GM12878 (cell line): ENCODE measurements at regions not wholly inside any gene's neighbourhood (a gene's known extent, or its start where the extent isn't known, plus 50 kb on each side); places are given as distances from the start of the nearest gene placed in this dataset.

ENCODE experiments used
- ATAC-seq: fragments of 200-7000 bp; cut with Tn5 transposase; 3 replicates; pipeline ENCODE4 v1.9.1; 2020; ENCODE audit warnings: mild to moderate bottlenecking, moderate library complexity
- BruUV-seq: library from RNA; stranded (reverse); fragments of 400-500 nt; replicated peaks from 2 replicates; lab custom pipeline; 2021; lab: Mats Ljungman, UMichigan
- CTCF ChIA-PET: fragments of 300-600 bp; sonication (Branson Sonifier 250); formaldehyde crosslinking; extraction: SDS; loops from one replicate; lab custom pipeline; 2021; ENCODE audit warnings: inconsistent platforms; lab: Yijun Ruan, JAX
- POLR2A ChIA-PET: fragments of 350-600 bp; formaldehyde crosslinking; extraction: SDS; loops from one replicate; lab custom pipeline; 2021; ENCODE audit warnings: inconsistent platforms; lab: Charles Lee
- RAD21 ChIA-PET: fragments of 300-600 bp; sonication (Branson Sonifier 250); formaldehyde crosslinking; loops from one replicate; lab custom pipeline; 2023; ENCODE audit warnings: antibody characterized with exemption; ENCODE audit not compliant: unreplicated experiment; lab: Charles Lee
- SMC1A ChIA-PET: fragments of 300-600 bp; sonication (Branson Sonifier 250); formaldehyde crosslinking; loops from one replicate; lab custom pipeline; 2023; ENCODE audit not compliant: unreplicated experiment, uncharacterized antibody; lab: Charles Lee
- DNase-seq: peaks from one replicate; pipeline ENCODE4 v3.0.0-alpha.2; 2011; ENCODE audit warnings: low read depth, low spot score
- FAIRE-seq: peaks from 3 replicates; lab custom pipeline; 2011; peaks lifted over from hg19 to GRCh38; lab: Jason Lieb, UNC
- H2AFZ ChIP-seq: 2 replicates; pipeline ENCODE4 v1.6.0; 2011; ENCODE audit warnings: low read depth, low read length, control low read depth; ENCODE audit not compliant: control insufficient read depth
- H3K27ac ChIP-seq: 2 replicates; pipeline ENCODE4 v1.5.1; 2011; ENCODE audit warnings: control low read depth; ENCODE audit not compliant: control insufficient read depth, insufficient read depth
- H3K27me3 ChIP-seq, 2 experiments: replicated peaks in 1 of 2; 2 replicates each; pipeline versions ENCODE4 v1.6.0 to v1.6.1; 2011; ENCODE audit warnings: low read length in 1 of 2; ENCODE audit not compliant: control insufficient read depth in 2 of 2, insufficient read depth in 2 of 2
- H3K36me3 ChIP-seq, 2 experiments: 2 replicates each; pipeline ENCODE4 v1.5.1; 2011; ENCODE audit warnings: low read length in 1 of 2; ENCODE audit not compliant: control insufficient read depth in 2 of 2, insufficient read depth in 2 of 2
- H3K4me1 ChIP-seq: 2 replicates; pipeline ENCODE4 v1.6.1; 2011; ENCODE audit warnings: mild to moderate bottlenecking, low read length, moderate library complexity, mixed read lengths; ENCODE audit not compliant: control insufficient read depth, insufficient read depth
- H3K4me2 ChIP-seq: 2 replicates; pipeline ENCODE4 v1.6.0; 2011; ENCODE audit warnings: control low read depth; ENCODE audit not compliant: control insufficient read depth, insufficient read depth
- H3K4me3 ChIP-seq: fragments of 200-600 bp; sonication (generic); 2 replicates; pipeline ENCODE4 v1.5.1; 2016
- H3K79me2 ChIP-seq: 2 replicates; pipeline ENCODE4 v1.6.0; 2011; ENCODE audit warnings: low read length; ENCODE audit not compliant: control insufficient read depth, insufficient read depth
- H3K9ac ChIP-seq: 2 replicates; pipeline ENCODE4 v1.8.0; 2011; ENCODE audit warnings: low read length, control low read depth, mixed read lengths; ENCODE audit not compliant: control insufficient read depth, insufficient read depth
- H3K9me3 ChIP-seq: replicated peaks from 3 replicates; pipeline ENCODE4 v1.5.1; 2011; ENCODE audit warnings: mild to moderate bottlenecking, low read length; ENCODE audit not compliant: control insufficient read depth, insufficient read depth
- H4K20me1 ChIP-seq: 2 replicates; pipeline ENCODE4 v1.6.0; 2011; ENCODE audit not compliant: control insufficient read depth, insufficient read depth
- CUX1 ChIP-seq: IDR thresholded peaks from 2 replicates; pipeline ENCODE4 v1.6.1; 2012; ENCODE audit warnings: improper control_type of control experiment, low read depth, low read length; ENCODE audit not compliant: insufficient replicate concordance
- DPF2 ChIP-seq: fragments of 450-650 bp; IDR thresholded peaks from 2 replicates; pipeline ENCODE4 v1.6.1; 2017; ENCODE audit warnings: mild to moderate bottlenecking
- EGR1 ChIP-seq, 2 experiments: IDR thresholded peaks; 1 replicate in 1 of 2; 2 replicates in 1 of 2; pipeline ENCODE4 v1.6.1; 2011 to 2012; ENCODE audit warnings: low read depth in 2 of 2, low read length in 2 of 2, borderline replicate concordance in 1 of 2, mild to moderate bottlenecking in 1 of 2, moderate library complexity in 1 of 2
- MYB ChIP-seq: fragments of 150-350 bp; IDR thresholded peaks from 2 replicates; pipeline ENCODE4 v1.6.1; 2014; ENCODE audit warnings: mild to moderate bottlenecking, low read depth, low read length, borderline replicate concordance
- NBN ChIP-seq: fragments of 450-650 bp; IDR thresholded peaks from 2 replicates; pipeline ENCODE4 v1.6.1; 2016
- NFIC ChIP-seq: IDR thresholded peaks from 2 replicates; pipeline ENCODE4 v1.6.1; 2012; ENCODE audit warnings: low read depth, mild to moderate bottlenecking, inconsistent platforms, low read length, moderate library complexity
- NFYB ChIP-seq: IDR thresholded peaks from 2 replicates; pipeline ENCODE4 v1.6.1; 2011; ENCODE audit warnings: low read depth, mild to moderate bottlenecking, low read length, improper control_type of control experiment, moderate library complexity; ENCODE audit not compliant: insufficient read depth
- POLR2A ChIP-seq: IDR thresholded peaks from 2 replicates; pipeline ENCODE4 v1.6.1; 2011; ENCODE audit warnings: low read depth, mild to moderate bottlenecking, low read length
- RB1 ChIP-seq: fragments of 450-650 bp; formaldehyde crosslinking; IDR thresholded peaks from 2 replicates; pipeline ENCODE4 v1.6.1; 2017; ENCODE audit warnings: mild to moderate bottlenecking, borderline replicate concordance
- TCF12 ChIP-seq: IDR thresholded peaks from 2 replicates; pipeline ENCODE4 v1.6.1; 2011; ENCODE audit warnings: low read depth, mild to moderate bottlenecking, low read length
- TCF3 ChIP-seq: IDR thresholded peaks from 2 replicates; pipeline ENCODE4 v1.6.1; 2012; ENCODE audit warnings: low read depth, mild to moderate bottlenecking, low read length, borderline replicate concordance; ENCODE audit not compliant: insufficient read depth
- YBX1 ChIP-seq: fragments of 450-650 bp; IDR thresholded peaks from 2 replicates; pipeline ENCODE4 v1.6.1; 2016; ENCODE audit warnings: antibody characterized with exemption
- ZZZ3 ChIP-seq: IDR thresholded peaks from 2 replicates; pipeline ENCODE4 v1.6.1; 2011; ENCODE audit warnings: low read depth; ENCODE audit not compliant: control insufficient read depth, insufficient read length
- WGBS: methylation state at CpG from one replicate; pipeline ENCODE4 v1.1.6; 2016; ENCODE audit warnings: low lambda C conversion rate; ENCODE audit not compliant: insufficient replicate concordance, insufficient coverage; ENCODE audit errors: missing lambda C conversion rate; 5-methylcytosine and 5-hydroxymethylcytosine counted together
- in situ Hi-C: fragments of 300-500 bp; cut with MboI; formaldehyde crosslinking; loops from 9 replicates; pipeline ENCODE4 v1.14.3; 2018; ENCODE audit warnings: mixed read lengths
- intact Hi-C: fragments of 100-400 bp; cut with micrococcal nuclease; formaldehyde crosslinking; loops from one replicate; pipeline ENCODE4 v1.14.2; 2022; ENCODE audit not compliant: unreplicated experiment
- TF ChIP-seq, protein P1 (sequence below): fragments of 450-650 bp; IDR thresholded peaks from 2 replicates; pipeline ENCODE4 v1.6.1; 2018; ENCODE audit warnings: borderline replicate concordance, mild to moderate bottlenecking; ENCODE audit not compliant: partially characterized antibody

- H4K20me1 ChIP-seq: no peaks in the 10 kb centered on the region
- ChIA-PET POLR2A (interaction anchor here (0.6 to 1.3 kb wide), 3 partner anchors 123 to 544 kb away, joined by 3 read pairs; no protein-coding TSS in a partner anchor), CTCF (interaction anchor here (0.9 to 1.4 kb wide), 4 partner anchors 22 to 146 kb away, joined by 3 to 4 read pairs (median 3); no protein-coding TSS in a partner anchor), SMC1A (interaction anchor here (0.5 to 2.7 kb wide), 22 partner anchors 9 to 238 kb away, joined by 3 to 14 read pairs (median 4); no protein-coding TSS in a partner anchor), RAD21 (interaction anchor here (1.0 to 2.1 kb wide), 8 partner anchors 11 to 198 kb away, joined by 3 to 7 read pairs (median 3); no protein-coding TSS in a partner anchor)
- DNase-seq (peak; percentile 41), FAIRE-seq (no peak), ATAC-seq (peak; percentile 96)
- H3K9ac ChIP-seq: no peak overlapping the region
- 4% methylated on average over 1 of the region's 1 CpG for WGBS
- H3K4me3 ChIP-seq: no peak overlapping the region
- no peaks in the 10 kb centered on the region for H3K27me3 ChIP-seq
- H2AFZ ChIP-seq: no peak overlapping the region
- intact Hi-C loops (loop anchor here (5.0 to 10.0 kb wide), 3 partner anchors 38 to 198 kb away; no protein-coding TSS in a partner anchor), in situ Hi-C loops (no loop called here)
- H3K27ac ChIP-seq: no peak overlapping the region
- no peaks in the 10 kb centered on the region for H3K4me1 ChIP-seq
- no peak overlapping the region for H3K4me2 ChIP-seq
- no TSS peak for BruUV-seq
- no peaks in the 10 kb centered on the region for H3K36me3 ChIP-seq
- no peaks in the 10 kb centered on the region for H3K79me2 ChIP-seq
- no peaks in the 10 kb centered on the region for H3K9me3 ChIP-seq
- TF ChIP-seq TCF12 (no peak), NFYB (no peak), POLR2A (no peak), EGR1 (IDR thresholded peaks at IDR 0.05; ENCODE audit: borderline replicate concordance in 1 of 2, low read depth in 2 of 2, low read length in 2 of 2) (no peak), NBN (no peak), DPF2 (peak; percentile 84), CUX1 (no peak), NFIC (peak; percentile 76; the same call in 1 of the 2 replicates), RB1 (no peak; the same call in 1 of the 2 replicates), ZZZ3 (no peak), YBX1 (no peak), TCF3 (no peak), MYB (no peak)
- TF ChIP-seq, protein P1, sequence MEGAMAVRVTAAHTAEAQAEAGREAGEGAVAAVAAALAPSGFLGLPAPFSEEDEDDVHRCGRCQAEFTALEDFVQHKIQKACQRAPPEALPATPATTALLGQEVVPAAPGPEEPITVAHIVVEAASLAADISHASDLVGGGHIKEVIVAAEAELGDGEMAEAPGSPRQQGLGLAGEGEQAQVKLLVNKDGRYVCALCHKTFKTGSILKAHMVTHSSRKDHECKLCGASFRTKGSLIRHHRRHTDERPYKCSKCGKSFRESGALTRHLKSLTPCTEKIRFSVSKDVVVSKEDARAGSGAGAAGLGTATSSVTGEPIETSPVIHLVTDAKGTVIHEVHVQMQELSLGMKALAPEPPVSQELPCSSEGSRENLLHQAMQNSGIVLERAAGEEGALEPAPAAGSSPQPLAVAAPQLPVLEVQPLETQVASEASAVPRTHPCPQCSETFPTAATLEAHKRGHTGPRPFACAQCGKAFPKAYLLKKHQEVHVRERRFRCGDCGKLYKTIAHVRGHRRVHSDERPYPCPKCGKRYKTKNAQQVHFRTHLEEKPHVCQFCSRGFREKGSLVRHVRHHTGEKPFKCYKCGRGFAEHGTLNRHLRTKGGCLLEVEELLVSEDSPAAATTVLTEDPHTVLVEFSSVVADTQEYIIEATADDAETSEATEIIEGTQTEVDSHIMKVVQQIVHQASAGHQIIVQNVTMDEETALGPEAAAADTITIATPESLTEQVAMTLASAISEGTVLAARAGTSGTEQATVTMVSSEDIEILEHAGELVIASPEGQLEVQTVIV: no peak
Measured at GRCh38 chr17:70405492-70406220, 236.3 kb downstream of the KCNJ2 start.
